ENCODE measurements at regions not wholly inside any gene's neighbourhood (a gene's known extent, or its start where the extent isn't known, plus 50 kb on each side); places are given as distances from the start of the nearest gene placed in this dataset.

DNA sequence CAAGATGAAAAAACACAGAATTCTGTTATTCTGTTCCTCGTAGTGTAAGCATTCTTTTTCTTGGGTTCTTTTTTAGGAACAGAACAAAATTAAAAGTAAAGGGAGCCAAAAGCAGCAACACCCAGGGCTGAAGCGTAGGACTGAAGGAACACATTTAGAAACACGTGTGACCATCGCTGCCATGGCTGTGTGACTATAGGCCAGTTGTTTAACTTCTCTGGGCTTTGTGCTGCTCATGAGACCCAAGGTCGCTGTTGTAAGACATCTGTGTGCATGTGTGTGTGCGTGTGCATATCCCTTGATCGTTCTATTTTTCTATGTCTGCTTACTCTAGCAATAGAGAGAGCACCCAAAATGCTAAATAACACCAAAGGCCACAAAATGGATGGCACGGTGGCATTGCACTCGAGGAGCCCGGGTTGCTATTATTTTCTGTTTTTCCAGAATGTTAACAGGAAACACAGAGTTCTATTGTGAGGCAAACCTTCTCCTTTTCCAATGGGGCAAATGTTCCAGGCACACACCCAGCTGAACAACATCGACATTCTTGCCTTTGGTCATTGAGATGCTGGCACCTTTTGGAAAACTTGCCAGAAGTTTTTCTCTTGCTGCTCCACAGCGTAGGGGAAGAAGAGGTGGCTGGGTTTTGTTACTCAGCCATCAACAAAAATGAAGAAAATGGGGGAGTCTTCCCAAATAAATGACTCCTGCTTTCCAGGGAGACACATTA is 267.8 kb upstream of the ECI2 start:
- Histone ChIP-seq H3K79me2 (ENCODE audit: control insufficient read depth, insufficient read depth, low read length) (no peaks in the 10 kb centered on the region), H3K4me2 (ENCODE audit: insufficient read depth, low read length) (no peak overlapping the region), H3K9ac (replicated peaks; ENCODE audit: extremely low read depth, insufficient read depth, low read length) (no peak overlapping the region), H2AFZ (ENCODE audit: low read depth, low read length) (no peak overlapping the region), H3K4me3 (replicated peaks in 1 of 3; ENCODE audit: insufficient read depth in 1 of 3, low read depth in 1 of 3, low read length in 3 of 3) (no peak overlapping the region), H4K20me1 (replicated peaks; ENCODE audit: control insufficient read depth, extremely low read depth, insufficient read depth, low read length) (no peaks in the 10 kb centered on the region), H3K36me3 (ENCODE audit: control insufficient read depth in 2 of 2, extremely low read depth in 1 of 2, insufficient read depth in 2 of 2, low read length in 2 of 2) (no peaks in the 10 kb centered on the region), H3K9me1 (replicated peaks; ENCODE audit: control insufficient read depth, extremely low read depth, insufficient read depth, low read length) (no peaks in the 10 kb centered on the region), H3K4me1 (ENCODE audit: control insufficient read depth, extremely low read depth, insufficient read depth, low read length) (no peaks in the 10 kb centered on the region), H3K27ac (ENCODE audit: insufficient read depth, low read depth, low read length) (no peak overlapping the region), H3K9me3 (replicated peaks; ENCODE audit: control insufficient read depth, insufficient read depth, low read length) (no peaks in the 10 kb centered on the region), H3K27me3 (ENCODE audit: control insufficient read depth in 2 of 2, insufficient read depth in 2 of 2, low read length in 2 of 2) (no peaks in the 10 kb centered on the region)
- no peak for TF ChIP-seq MYC (IDR thresholded peaks at IDR 0.05; ENCODE audit: low read depth, low read length)
- no peak for TF ChIP-seq EZH2 (IDR thresholded peaks at IDR 0.05; ENCODE audit: borderline replicate concordance, low read depth, low read length, severe bottlenecking)
- TF ChIP-seq JUN (IDR thresholded peaks at IDR 0.05; ENCODE audit: borderline replicate concordance, insufficient read depth, insufficient read length, low read depth) = no peak
- TF ChIP-seq, protein P1, sequence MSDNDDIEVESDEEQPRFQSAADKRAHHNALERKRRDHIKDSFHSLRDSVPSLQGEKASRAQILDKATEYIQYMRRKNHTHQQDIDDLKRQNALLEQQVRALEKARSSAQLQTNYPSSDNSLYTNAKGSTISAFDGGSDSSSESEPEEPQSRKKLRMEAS (IDR thresholded peaks at IDR 0.05; ENCODE audit: insufficient read depth, insufficient read length) = no peak
- TF ChIP-seq POLR2AphosphoS5 (IDR thresholded peaks at IDR 0.05; ENCODE audit: insufficient read depth, low read depth, low read length) = no peak
- no peak for TF ChIP-seq GATA2 (IDR thresholded peaks at IDR 0.05; ENCODE audit: insufficient read depth, insufficient read length, low read depth, low read length)
- no peak for TF ChIP-seq FOS (IDR thresholded peaks at IDR 0.05; ENCODE audit: borderline replicate concordance, insufficient read depth, low read length)
- TF ChIP-seq, protein P2, sequence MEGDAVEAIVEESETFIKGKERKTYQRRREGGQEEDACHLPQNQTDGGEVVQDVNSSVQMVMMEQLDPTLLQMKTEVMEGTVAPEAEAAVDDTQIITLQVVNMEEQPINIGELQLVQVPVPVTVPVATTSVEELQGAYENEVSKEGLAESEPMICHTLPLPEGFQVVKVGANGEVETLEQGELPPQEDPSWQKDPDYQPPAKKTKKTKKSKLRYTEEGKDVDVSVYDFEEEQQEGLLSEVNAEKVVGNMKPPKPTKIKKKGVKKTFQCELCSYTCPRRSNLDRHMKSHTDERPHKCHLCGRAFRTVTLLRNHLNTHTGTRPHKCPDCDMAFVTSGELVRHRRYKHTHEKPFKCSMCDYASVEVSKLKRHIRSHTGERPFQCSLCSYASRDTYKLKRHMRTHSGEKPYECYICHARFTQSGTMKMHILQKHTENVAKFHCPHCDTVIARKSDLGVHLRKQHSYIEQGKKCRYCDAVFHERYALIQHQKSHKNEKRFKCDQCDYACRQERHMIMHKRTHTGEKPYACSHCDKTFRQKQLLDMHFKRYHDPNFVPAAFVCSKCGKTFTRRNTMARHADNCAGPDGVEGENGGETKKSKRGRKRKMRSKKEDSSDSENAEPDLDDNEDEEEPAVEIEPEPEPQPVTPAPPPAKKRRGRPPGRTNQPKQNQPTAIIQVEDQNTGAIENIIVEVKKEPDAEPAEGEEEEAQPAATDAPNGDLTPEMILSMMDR (IDR thresholded peaks at IDR 0.05; ENCODE audit: extremely low read depth in 1 of 2, insufficient read depth in 1 of 2, low read depth in 1 of 2, low read length in 2 of 2) = no peak
- TF ChIP-seq POLR2A (IDR thresholded peaks at IDR 0.05; ENCODE audit: low read depth, low read length) = no peak
- ChIA-PET POLR2A (interaction anchor here (0.9 kb wide), 1 partner anchor 51 kb away, joined by 3 read pairs; no protein-coding TSS in a partner anchor), CTCF (interaction anchor here (1.1 kb wide), 2 partner anchors 26 to 44 kb away, joined by 3 read pairs; no protein-coding TSS in a partner anchor)
- BruUV-seq (replicated peaks) = no TSS peak
- dilution Hi-C loops (cut with MboI; ENCODE audit: extremely low pct_ligation_motif_present, low sequenced_read_pairs) (no loop called here), intact Hi-C loops (cut with micrococcal nuclease) (no loop called here)
- DNase-seq (ENCODE audit: low read depth, low spot score) (no peak), FAIRE-seq (no peak)
